HG03342 (cell line): ENCODE measurements at regions not wholly inside any gene's neighbourhood (a gene's known extent, or its start where the extent isn't known, plus 50 kb on each side); places are given as distances from the start of the nearest gene placed in this dataset.

Source experiments
- ATAC-seq: cut with Tn5 transposase; IDR thresholded peaks from one replicate; pipeline ENCODE4 v1.9.1; 2021; ENCODE audit warnings: mild to moderate bottlenecking, moderate library complexity; ENCODE audit not compliant: unreplicated experiment

GRCh38 chr18:49663899-49664890 is 102.3 kb downstream of the LIPG start:
- ATAC-seq, result no peak

- ATAC-seq, result no peak
Measured at GRCh38 chr18:49662506-49662905, 100.6 kb downstream of the LIPG start.

GRCh38 chr18:49658823-49659404 is 97.1 kb downstream of the LIPG start:
- ATAC-seq, result no peak

- no peak for ATAC-seq
Measured at GRCh38 chr18:49656073-49656692, 94.3 kb downstream of the LIPG start.

- ATAC-seq, result no peak
Measured at GRCh38 chr18:49655266-49656072, 93.6 kb downstream of the LIPG start.

- no peak for ATAC-seq
Measured at GRCh38 chr18:49654347-49654746, 92.5 kb downstream of the LIPG start.

GRCh38 chr18:49652881-49653724 is 91.2 kb downstream of the LIPG start:
- no peak for ATAC-seq

GRCh38 chr18:49651033-49651432 is 89.2 kb downstream of the LIPG start:
- no peak for ATAC-seq

GRCh38 chr18:49650426-49650891 is 88.6 kb downstream of the LIPG start:
- ATAC-seq, result no peak

- no peak for ATAC-seq
Measured at GRCh38 chr18:49648811-49649210, 87.0 kb downstream of the LIPG start.
